ENCODE measurements at regions not wholly inside any gene's neighbourhood (a gene's known extent, or its start where the extent isn't known, plus 50 kb on each side); places are given as distances from the start of the nearest gene placed in this dataset.

- DNase-seq (ENCODE audit: low read depth) = no peak
- no peak overlapping the region for H3K4me3 ChIP-seq (ENCODE audit: low read depth, low read length)
- TF ChIP-seq CTCF (IDR thresholded peaks at IDR 0.05; ENCODE audit: insufficient read depth, low read depth, low read length) = no peak
These were observed 104.8 kb downstream of the RGS2 start for GRCh38 chr1:192913683-192914082.

GRCh38 chr1:192914092-192914491, 105.3 kb downstream of the RGS2 start:
- no peak for TF ChIP-seq CTCF (IDR thresholded peaks at IDR 0.05; ENCODE audit: insufficient read depth, low read depth, low read length)
- no peak overlapping the region for H3K4me3 ChIP-seq (ENCODE audit: low read depth, low read length)
- no peak for DNase-seq (ENCODE audit: low read depth)

GRCh38 chr1:192914696-192915095, 105.9 kb downstream of the RGS2 start:
- no peak overlapping the region for H3K4me3 ChIP-seq (ENCODE audit: low read depth, low read length)

GRCh38 chr1:192916021-192916420, 107.2 kb downstream of the RGS2 start:
- TF ChIP-seq CTCF (IDR thresholded peaks at IDR 0.05; ENCODE audit: insufficient read depth, low read depth, low read length) = no peak
- no peak for DNase-seq (ENCODE audit: low read depth)
- no peak overlapping the region for H3K4me3 ChIP-seq (ENCODE audit: low read depth, low read length)

More at GRCh38 chr1:192914696-192915095, 105.9 kb downstream of the RGS2 start:
- no peak for TF ChIP-seq CTCF (IDR thresholded peaks at IDR 0.05; ENCODE audit: insufficient read depth, low read depth, low read length)
- DNase-seq (ENCODE audit: low read depth) = no peak

GRCh38 chr1:192918259-192918658, 109.4 kb downstream of the RGS2 start:
- no peak for DNase-seq (ENCODE audit: low read depth)
- TF ChIP-seq CTCF (IDR thresholded peaks at IDR 0.05; ENCODE audit: insufficient read depth, low read depth, low read length) = no peak
- no peak overlapping the region for H3K4me3 ChIP-seq (ENCODE audit: low read depth, low read length)

GRCh38 chr1:192920412-192920811, 111.6 kb downstream of the RGS2 start:
- DNase-seq (ENCODE audit: low read depth) = no peak
- no peak overlapping the region for H3K4me3 ChIP-seq (ENCODE audit: low read depth, low read length)
- no peak for TF ChIP-seq CTCF (IDR thresholded peaks at IDR 0.05; ENCODE audit: insufficient read depth, low read depth, low read length)

- no peak for DNase-seq (ENCODE audit: low read depth)
- no peak overlapping the region for H3K4me3 ChIP-seq (ENCODE audit: low read depth, low read length)
- no peak for TF ChIP-seq CTCF (IDR thresholded peaks at IDR 0.05; ENCODE audit: insufficient read depth, low read depth, low read length)
These were observed 116.8 kb downstream of the RGS2 start for GRCh38 chr1:192925609-192926008.
